Lung (tissue), 11 donors: ENCODE measurements at regions not wholly inside any gene's neighbourhood (a gene's known extent, or its start where the extent isn't known, plus 50 kb on each side); places are given as distances from the start of the nearest gene placed in this dataset.

Source experiments
- ATAC-seq: fragments of 200-7000 bp; cut with Tn5 transposase; one replicate; pipeline ENCODE4 v1.9.1; 2020; ENCODE audit warnings: moderate number of reproducible peaks; ENCODE audit not compliant: insufficient read depth, low FRiP score
- DNase-seq, 3 donors: peaks; one replicate each; pipeline ENCODE4 v3.0.0-alpha.2; 2013 to 2017
- H3K27ac ChIP-seq, 2 donors: one replicate each; pipeline ENCODE4 v1.5.1; 2013; ENCODE audit warnings: mild to moderate bottlenecking in 2 of 2, moderate library complexity in 2 of 2, control low read depth in 1 of 2, inconsistent platforms in 1 of 2, low read depth in 1 of 2, low read length in 1 of 2
- H3K27me3 ChIP-seq, 3 donors: one replicate each; pipeline ENCODE4 v1.5.1; 2013; ENCODE audit warnings: low read length in 2 of 3; ENCODE audit not compliant: control insufficient read depth in 3 of 3, insufficient read depth in 3 of 3
- H3K36me3 ChIP-seq, 4 donors: one replicate each; pipeline ENCODE4 v1.5.1; 2013; ENCODE audit warnings: low read length in 4 of 4, mild to moderate bottlenecking in 1 of 4, moderate library complexity in 1 of 4; ENCODE audit not compliant: control insufficient read depth in 4 of 4, insufficient read depth in 4 of 4
- H3K4me1 ChIP-seq, 5 donors: one replicate each; pipeline ENCODE4 v1.5.1; 2013; ENCODE audit warnings: low read length in 5 of 5, mild to moderate bottlenecking in 2 of 5, moderate library complexity in 1 of 5; ENCODE audit not compliant: control insufficient read depth in 5 of 5, insufficient read depth in 5 of 5
- H3K4me3 ChIP-seq: one replicate; pipeline ENCODE4 v1.5.1; 2013; ENCODE audit warnings: mild to moderate bottlenecking, control low read depth, moderate library complexity
- H3K9ac ChIP-seq, 2 donors: one replicate each; pipeline ENCODE4 v1.5.1; 2013; ENCODE audit warnings: low read length in 2 of 2, control low read depth in 1 of 2; ENCODE audit not compliant: insufficient read depth in 1 of 2
- H3K9me3 ChIP-seq, 4 donors: one replicate each; pipeline ENCODE4 v1.5.1; 2013; ENCODE audit warnings: low read length in 3 of 4, mild to moderate bottlenecking in 1 of 4, moderate library complexity in 1 of 4; ENCODE audit not compliant: control insufficient read depth in 4 of 4, insufficient read depth in 3 of 4
- CTCF ChIP-seq: IDR thresholded peaks from 2 replicates; pipeline ENCODE4 v1.5.1; 2012; ENCODE audit warnings: mild to moderate bottlenecking; ENCODE audit errors: control extremely low read depth, extremely low read depth
- WGBS, 2 donors: extraction: QIAGEN DNeasy Blood & Tissue Kit; methylation state at CpG; one replicate each; pipeline ENCODE4 v1.1.7; 2013; 5-methylcytosine and 5-hydroxymethylcytosine counted together
- donor health status: control.
- donor health status: control.
- donor health status: Bipolar disorder and iron deficiency.
- donor health status: healthy.
- donor health status: DM: yes; HTN: yes; CAD: no.

GRCh38 chr3:174651951-174652350, 207.2 kb upstream of the NAALADL2 start:
- H3K4me3 ChIP-seq: no peak overlapping the region
- 96 to 97% methylated on average over 2 of the region's 2 CpGs for WGBS, 2 donors
- no peaks in the 10 kb centered on the region for H3K36me3 ChIP-seq
- no peak for ATAC-seq
- no peak for TF ChIP-seq CTCF
- H3K9ac ChIP-seq: no peak overlapping the region
- no peaks in the 10 kb centered on the region for H3K9me3 ChIP-seq
- no peak for DNase-seq
- H3K27me3 ChIP-seq: no peaks in the 10 kb centered on the region
- no peak overlapping the region for H3K27ac ChIP-seq
- peaks cover 0 to 15% (median 0%) of the 10 kb centered on the region in 5 donors for H3K4me1 ChIP-seq

- no peak for TF ChIP-seq CTCF
Observed at GRCh38 chr3:174659511-174659910, 199.6 kb upstream of the NAALADL2 start.

GRCh38 chr3:174662653-174663052, 196.5 kb upstream of the NAALADL2 start:
- no peaks in the 10 kb centered on the region for H3K36me3 ChIP-seq
- WGBS, 2 donors: 79 to 80% methylated on average over 3 of the region's 3 CpGs
- TF ChIP-seq CTCF: no peak

More at GRCh38 chr3:174659511-174659910, 199.6 kb upstream of the NAALADL2 start:
- H3K9ac ChIP-seq: no peak overlapping the region
- no peak overlapping the region for H3K27ac ChIP-seq
- H3K27me3 ChIP-seq: no peaks in the 10 kb centered on the region
- DNase-seq (no peak), ATAC-seq (no peak)
- WGBS, 2 donors: 82 to 94% methylated on average over 3 of the region's 3 CpGs
- no peaks in the 10 kb centered on the region for H3K4me1 ChIP-seq
- H3K4me3 ChIP-seq: no peak overlapping the region
- H3K9me3 ChIP-seq: no peaks in the 10 kb centered on the region
- no peaks in the 10 kb centered on the region for H3K36me3 ChIP-seq

GRCh38 chr3:174667386-174667785, 191.7 kb upstream of the NAALADL2 start:
- 66 to 86% methylated on average over 1 of the region's 1 CpG for WGBS, 2 donors
- no peak for ATAC-seq

More at GRCh38 chr3:174662653-174663052, 196.5 kb upstream of the NAALADL2 start:
- no peak overlapping the region for H3K9ac ChIP-seq
- H3K4me1 ChIP-seq: no peaks in the 10 kb centered on the region
- H3K27me3 ChIP-seq: no peaks in the 10 kb centered on the region
- no peak overlapping the region for H3K4me3 ChIP-seq
- no peak for ATAC-seq
- H3K27ac ChIP-seq: no peak overlapping the region
- peaks cover 0 to 2% (median 0%) of the 10 kb centered on the region in 4 donors for H3K9me3 ChIP-seq
- DNase-seq: no peak

More at GRCh38 chr3:174667386-174667785, 191.7 kb upstream of the NAALADL2 start:
- no peak for TF ChIP-seq CTCF
- DNase-seq: no peak
- Histone ChIP-seq H3K27ac (no peak overlapping the region), H3K9me3 (peaks cover 0 to 2% (median 0%) of the 10 kb centered on the region in 4 donors), H3K27me3 (no peaks in the 10 kb centered on the region), H3K4me3 (no peak overlapping the region), H3K9ac (no peak overlapping the region), H3K36me3 (no peaks in the 10 kb centered on the region), H3K4me1 (no peaks in the 10 kb centered on the region)
